ENCODE measurements at regions not wholly inside any gene's neighbourhood (a gene's known extent, or its start where the extent isn't known, plus 50 kb on each side); places are given as distances from the start of the nearest gene placed in this dataset.

GRCh38 chr6:15801912-15802311 is 139.1 kb upstream of the DTNBP1 start:
- TF ChIP-seq POLR2A (IDR thresholded peaks at IDR 0.05; ENCODE audit: borderline replicate concordance, extremely low read depth, insufficient read depth, insufficient read length) (no peak), CTCF (IDR thresholded peaks at IDR 0.05 in 2 of 3, conservative IDR thresholded peaks at IDR 0.05 in 1 of 3; ENCODE audit: borderline replicate concordance in 1 of 3, insufficient read depth in 1 of 3, low read depth in 2 of 3, low read length in 2 of 3) (no peak), YY1 (IDR thresholded peaks at IDR 0.05; ENCODE audit: extremely low read depth, insufficient replicate concordance, low read depth, low read length) (no peak), EZH2 (IDR thresholded peaks at IDR 0.05) (no peak), TCF7L2 (IDR thresholded peaks at IDR 0.05; ENCODE audit: borderline replicate concordance, extremely low read depth, insufficient read depth, insufficient read length) (no peak), SIN3A (IDR thresholded peaks at IDR 0.05; ENCODE audit: low read depth) (no peak), CBX3 (IDR thresholded peaks at IDR 0.05; ENCODE audit: low read depth) (no peak), ATF3 (IDR thresholded peaks at IDR 0.05) (no peak), REST (IDR thresholded peaks at IDR 0.05; ENCODE audit: low read depth) (no peak), POLR2AphosphoS5 (IDR thresholded peaks at IDR 0.05; ENCODE audit: low read depth, low read length) (no peak)
